MM.1S (cell line): ENCODE measurements at regions not wholly inside any gene's neighbourhood (a gene's known extent, or its start where the extent isn't known, plus 50 kb on each side); places are given as distances from the start of the nearest gene placed in this dataset.

ENCODE experiments used
- EZH2 ChIP-seq: fragments of 300-600 bp; sonication (generic); optimal IDR thresholded peaks from 2 replicates; pipeline ENCODE3; 2017; ENCODE audit warnings: low read depth, mild to moderate bottlenecking, antibody characterized with exemption, low read length, mixed read lengths
- EZH2phosphoT487 ChIP-seq: fragments of 300-600 bp; sonication (generic); IDR thresholded peaks from 2 replicates; pipeline ENCODE4 v1.6.1; 2018; ENCODE audit warnings: antibody characterized with exemption, low read length
- TF ChIP-seq, protein P1 (sequence below): fragments of 300-600 bp; sonication (generic); IDR thresholded peaks from 2 replicates; pipeline ENCODE4 v1.5.1; 2016; ENCODE audit warnings: antibody characterized with exemption, low read length, mixed read lengths

DNA sequence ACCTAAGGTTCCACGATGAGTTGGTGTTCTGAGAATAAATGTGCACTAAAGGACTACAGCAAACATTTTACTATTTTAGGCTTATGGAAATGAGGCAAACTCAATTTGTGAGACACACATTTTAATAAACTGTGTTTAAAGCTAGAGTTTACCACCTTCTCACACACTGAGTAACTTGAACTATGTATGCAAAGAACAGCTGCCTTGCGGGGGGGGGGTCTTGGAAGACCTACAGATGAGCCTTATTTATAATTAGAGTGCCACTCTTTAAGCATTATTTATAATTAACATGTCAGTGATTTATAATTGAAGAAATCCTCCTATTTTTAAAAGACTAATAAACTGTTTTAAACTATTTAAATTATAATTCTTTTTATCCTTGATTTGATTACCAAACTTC, 300.4 kb downstream of the DLEU7 start:
- TF ChIP-seq, protein P1, sequence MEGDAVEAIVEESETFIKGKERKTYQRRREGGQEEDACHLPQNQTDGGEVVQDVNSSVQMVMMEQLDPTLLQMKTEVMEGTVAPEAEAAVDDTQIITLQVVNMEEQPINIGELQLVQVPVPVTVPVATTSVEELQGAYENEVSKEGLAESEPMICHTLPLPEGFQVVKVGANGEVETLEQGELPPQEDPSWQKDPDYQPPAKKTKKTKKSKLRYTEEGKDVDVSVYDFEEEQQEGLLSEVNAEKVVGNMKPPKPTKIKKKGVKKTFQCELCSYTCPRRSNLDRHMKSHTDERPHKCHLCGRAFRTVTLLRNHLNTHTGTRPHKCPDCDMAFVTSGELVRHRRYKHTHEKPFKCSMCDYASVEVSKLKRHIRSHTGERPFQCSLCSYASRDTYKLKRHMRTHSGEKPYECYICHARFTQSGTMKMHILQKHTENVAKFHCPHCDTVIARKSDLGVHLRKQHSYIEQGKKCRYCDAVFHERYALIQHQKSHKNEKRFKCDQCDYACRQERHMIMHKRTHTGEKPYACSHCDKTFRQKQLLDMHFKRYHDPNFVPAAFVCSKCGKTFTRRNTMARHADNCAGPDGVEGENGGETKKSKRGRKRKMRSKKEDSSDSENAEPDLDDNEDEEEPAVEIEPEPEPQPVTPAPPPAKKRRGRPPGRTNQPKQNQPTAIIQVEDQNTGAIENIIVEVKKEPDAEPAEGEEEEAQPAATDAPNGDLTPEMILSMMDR, result no peak
- TF ChIP-seq EZH2 (no peak), EZH2phosphoT487 (no peak)
